ENCODE measurements at regions not wholly inside any gene's neighbourhood (a gene's known extent, or its start where the extent isn't known, plus 50 kb on each side); places are given as distances from the start of the nearest gene placed in this dataset.

DNA sequence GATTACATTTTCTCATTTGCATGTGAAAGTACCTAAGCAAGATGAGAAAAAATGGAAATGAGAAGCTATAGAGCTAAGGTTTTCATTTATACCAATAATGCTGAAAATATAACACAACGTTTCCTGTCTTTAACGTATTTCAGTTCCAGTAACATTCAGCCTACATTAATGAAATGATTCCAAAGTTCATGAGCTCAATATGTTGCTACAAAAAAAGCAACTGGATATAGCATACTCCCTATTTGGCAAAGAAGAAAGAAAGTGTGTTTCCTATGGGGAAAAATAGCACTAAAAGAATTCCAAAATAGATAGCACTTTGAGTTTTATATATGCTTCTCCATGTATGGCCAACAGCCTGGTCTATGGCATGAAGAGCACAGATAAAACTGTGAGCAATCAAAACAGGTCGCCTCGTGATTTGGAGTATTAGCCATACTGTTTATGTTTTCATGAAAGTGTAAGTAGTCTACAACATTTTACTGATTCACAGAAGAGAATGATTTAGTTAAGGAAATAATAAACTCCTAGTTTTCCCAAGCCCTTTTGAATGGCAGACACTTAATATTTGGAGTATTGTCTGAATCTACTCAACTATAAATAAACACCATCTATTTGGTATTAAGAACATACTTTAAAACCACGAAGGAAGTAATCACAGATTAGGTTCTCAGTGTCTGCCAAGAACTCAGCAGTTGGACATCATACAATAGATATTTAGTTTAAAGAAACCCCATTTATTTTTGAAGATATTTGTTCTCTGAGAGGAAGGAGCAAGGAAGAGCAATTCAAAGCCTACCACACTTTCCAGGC is 258.7 kb upstream of the RASA1 start:
- intact Hi-C loops (cut with DNase I; ENCODE audit: low total_unique reads), result no loop called here
- H3K4me3 ChIP-seq (ENCODE audit: low read depth, poor library complexity, severe bottlenecking), result no peak overlapping the region
- 51 to 52% methylated on average over 5 of the region's 5 CpGs for WGBS, 2 donors
- TF ChIP-seq, protein P1, sequence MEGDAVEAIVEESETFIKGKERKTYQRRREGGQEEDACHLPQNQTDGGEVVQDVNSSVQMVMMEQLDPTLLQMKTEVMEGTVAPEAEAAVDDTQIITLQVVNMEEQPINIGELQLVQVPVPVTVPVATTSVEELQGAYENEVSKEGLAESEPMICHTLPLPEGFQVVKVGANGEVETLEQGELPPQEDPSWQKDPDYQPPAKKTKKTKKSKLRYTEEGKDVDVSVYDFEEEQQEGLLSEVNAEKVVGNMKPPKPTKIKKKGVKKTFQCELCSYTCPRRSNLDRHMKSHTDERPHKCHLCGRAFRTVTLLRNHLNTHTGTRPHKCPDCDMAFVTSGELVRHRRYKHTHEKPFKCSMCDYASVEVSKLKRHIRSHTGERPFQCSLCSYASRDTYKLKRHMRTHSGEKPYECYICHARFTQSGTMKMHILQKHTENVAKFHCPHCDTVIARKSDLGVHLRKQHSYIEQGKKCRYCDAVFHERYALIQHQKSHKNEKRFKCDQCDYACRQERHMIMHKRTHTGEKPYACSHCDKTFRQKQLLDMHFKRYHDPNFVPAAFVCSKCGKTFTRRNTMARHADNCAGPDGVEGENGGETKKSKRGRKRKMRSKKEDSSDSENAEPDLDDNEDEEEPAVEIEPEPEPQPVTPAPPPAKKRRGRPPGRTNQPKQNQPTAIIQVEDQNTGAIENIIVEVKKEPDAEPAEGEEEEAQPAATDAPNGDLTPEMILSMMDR (IDR thresholded peaks at IDR 0.05), result no peak
- no peak for TF ChIP-seq POLR2A (IDR thresholded peaks at IDR 0.05)
- DNase-seq (ENCODE audit: low spot score in 2 of 2), result no peak

DNA sequence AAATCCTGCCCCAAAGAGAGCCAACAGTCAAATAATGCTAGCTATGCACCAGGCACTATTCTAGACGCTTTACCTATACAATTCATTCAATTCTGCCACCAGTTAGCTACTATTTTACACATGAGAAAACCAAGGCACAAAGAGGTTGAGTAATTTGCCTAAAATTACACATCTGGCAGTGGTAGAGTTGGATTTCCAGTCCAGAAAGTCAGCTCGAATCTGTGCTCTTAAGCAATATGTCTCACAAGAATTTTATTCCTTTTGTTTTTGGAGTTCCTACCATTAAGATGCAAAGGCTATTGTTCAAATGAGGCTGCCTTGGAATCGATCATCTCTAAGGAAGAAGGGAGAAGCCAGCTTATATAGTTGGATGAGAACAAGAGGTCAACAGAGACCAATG is 256.9 kb upstream of the RASA1 start:
- no peak overlapping the region for H3K4me3 ChIP-seq (ENCODE audit: low read depth, poor library complexity, severe bottlenecking)
- DNase-seq (ENCODE audit: low spot score in 2 of 2), result no peak
- no peak for TF ChIP-seq POLR2A (IDR thresholded peaks at IDR 0.05)
- TF ChIP-seq, protein P1 (IDR thresholded peaks at IDR 0.05), result no peak
- intact Hi-C loops (cut with DNase I; ENCODE audit: low total_unique reads), result no loop called here
- 29 to 45% methylated on average over 3 of the region's 3 CpGs for WGBS, 2 donors

DNA sequence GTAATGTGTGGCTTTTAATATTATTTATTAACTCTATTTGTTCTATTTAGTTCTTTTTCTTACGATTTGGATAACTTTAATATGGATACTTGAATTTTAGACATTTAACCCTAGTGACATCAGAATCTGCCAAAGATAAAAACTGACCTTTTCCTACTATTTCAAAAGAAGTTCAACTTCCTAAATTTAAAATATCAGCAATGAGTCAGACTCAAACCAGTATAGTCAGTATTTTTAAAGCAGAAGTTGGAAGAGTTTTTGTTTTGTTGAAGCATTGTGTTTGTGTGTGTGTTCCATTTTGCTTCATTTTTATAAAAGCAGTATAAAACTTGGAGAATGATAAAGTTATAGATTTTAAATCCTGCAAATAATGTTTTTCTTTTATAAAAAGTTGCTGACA is 251.8 kb upstream of the RASA1 start:
- no peak for DNase-seq (ENCODE audit: low spot score in 2 of 2)
- intact Hi-C loops (cut with DNase I; ENCODE audit: low total_unique reads), result no loop called here
- no peak overlapping the region for H3K4me3 ChIP-seq (ENCODE audit: low read depth, poor library complexity, severe bottlenecking)
- TF ChIP-seq, protein P1 (IDR thresholded peaks at IDR 0.05), result no peak
- no peak for TF ChIP-seq POLR2A (IDR thresholded peaks at IDR 0.05)
- 51 to 60% methylated on average over 1 of the region's 1 CpG for WGBS, 2 donors

DNA sequence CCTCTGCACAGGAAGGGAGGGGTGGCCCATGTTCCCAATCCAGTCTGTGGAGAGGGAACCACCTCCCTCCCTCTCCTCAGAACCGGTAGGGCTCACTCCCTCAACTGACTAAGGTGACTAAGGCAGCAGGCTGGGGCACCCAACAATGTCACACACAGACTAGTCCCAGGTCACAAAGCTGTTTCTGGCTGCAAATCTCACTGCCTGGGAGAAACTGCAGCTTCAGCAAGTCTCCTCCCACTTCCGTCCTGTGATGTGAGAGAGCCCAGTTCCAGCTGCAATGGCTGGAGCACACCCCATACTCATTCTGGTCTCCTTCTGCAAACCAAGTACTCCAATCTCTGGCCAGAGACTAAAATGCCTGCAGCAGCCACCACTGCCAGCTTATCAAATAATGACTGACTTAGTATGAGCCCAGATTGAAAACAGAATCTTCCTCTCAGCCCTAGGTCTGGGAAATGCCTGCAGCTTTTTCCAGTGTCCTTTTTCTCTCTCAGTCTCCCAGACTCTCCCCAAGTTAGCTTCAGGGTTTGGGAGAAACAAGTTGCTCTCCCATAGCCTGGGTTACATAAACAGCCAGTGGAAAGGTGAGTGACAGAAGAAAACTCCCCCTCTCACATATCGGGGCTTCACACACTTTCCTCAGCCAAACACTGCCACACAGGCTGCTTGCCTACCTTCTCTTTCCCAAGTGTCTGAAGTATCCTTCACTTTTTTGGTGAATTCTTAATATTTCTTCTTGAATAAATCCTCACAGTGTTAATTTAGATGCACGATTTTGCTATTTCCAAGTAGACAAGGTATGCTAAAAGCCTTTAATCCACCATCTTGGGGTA is 247.4 kb upstream of the RASA1 start:
- H3K4me3 ChIP-seq (ENCODE audit: low read depth, poor library complexity, severe bottlenecking), result no peak overlapping the region
- WGBS, 2 donors, result 24 to 26% methylated on average over 4 of the region's 4 CpGs
- TF ChIP-seq POLR2A (IDR thresholded peaks at IDR 0.05), result no peak
- TF ChIP-seq, protein P1 (IDR thresholded peaks at IDR 0.05), result no peak
- intact Hi-C loops (cut with DNase I; ENCODE audit: low total_unique reads), result no loop called here
- DNase-seq (ENCODE audit: low spot score in 2 of 2), result peak in 1 of 2 donors; percentile 28

DNA sequence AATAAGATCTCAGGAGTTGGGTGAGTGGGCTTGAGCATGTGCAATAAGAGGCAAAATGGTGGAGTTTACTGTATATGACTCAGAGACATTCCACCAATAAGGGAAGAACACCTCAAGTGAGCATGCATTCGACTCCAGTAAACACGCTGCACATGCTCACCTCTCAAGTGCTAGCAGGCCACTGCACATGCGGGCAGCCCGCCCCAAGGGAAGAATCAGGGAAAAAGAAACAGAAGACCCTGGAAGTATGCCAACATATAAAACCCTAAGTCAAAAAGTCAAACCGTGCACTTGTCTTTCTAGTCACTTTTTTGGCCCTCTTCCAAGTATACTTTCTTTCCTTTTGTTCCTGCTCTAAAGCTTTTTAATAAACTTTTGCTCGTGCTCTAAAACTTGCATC is 245.3 kb upstream of the RASA1 start:
- intact Hi-C loops (cut with DNase I; ENCODE audit: low total_unique reads), result no loop called here
- H3K4me3 ChIP-seq (ENCODE audit: low read depth, poor library complexity, severe bottlenecking), result no peak overlapping the region
- no peak for TF ChIP-seq POLR2A (IDR thresholded peaks at IDR 0.05)
- TF ChIP-seq, protein P1 (IDR thresholded peaks at IDR 0.05), result no peak
- WGBS, 2 donors, result 30 to 36% methylated on average over 6 of the region's 6 CpGs
- no peak for DNase-seq (ENCODE audit: low spot score in 2 of 2)

Measured in lower leg skin (tissue), 4 donors.